Choroid plexus epithelial cell (primary cell): ENCODE measurements at regions not wholly inside any gene's neighbourhood (a gene's known extent, or its start where the extent isn't known, plus 50 kb on each side); places are given as distances from the start of the nearest gene placed in this dataset.
A peak's percentile ranks its signal among the peaks of the same experiment; 100 is the strongest.

Source experiments
- DNase-seq: peaks from one replicate; pipeline ENCODE4 v3.0.0-alpha.2; 2010; ENCODE audit warnings: low read depth
- H3K4me3 ChIP-seq: 2 replicates; pipeline ENCODE4 v1.5.1; 2011; ENCODE audit warnings: low read depth, mild to moderate bottlenecking, control low read depth, low read length, moderate library complexity
- TF ChIP-seq, protein P1 (sequence below): conservative IDR thresholded peaks from 2 replicates; pipeline ENCODE4 v1.5.1; 2011; ENCODE audit warnings: low read depth, mild to moderate bottlenecking, control low read depth, inconsistent platforms, low read length, moderate library complexity

DNA sequence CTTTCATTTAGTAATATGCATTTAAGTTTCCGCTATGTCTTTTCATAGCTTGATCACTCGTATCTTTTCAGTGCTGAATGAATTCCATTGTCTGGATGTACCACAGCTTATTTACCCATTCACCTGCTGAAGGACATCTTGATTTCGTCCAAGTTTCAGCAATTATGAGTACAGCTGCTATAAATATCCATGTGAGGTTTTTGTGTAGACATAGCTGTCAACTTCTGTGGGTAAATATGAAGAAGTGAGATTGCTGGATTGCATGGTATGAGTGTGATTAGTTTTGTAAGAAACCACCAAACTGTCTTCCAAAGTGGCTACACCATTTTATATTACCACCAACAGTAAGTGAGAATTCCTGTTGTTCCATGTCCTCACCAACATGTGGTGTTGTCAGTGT lies 79.2 kb upstream of the STMND1 start:
- H3K4me3 ChIP-seq: no peak overlapping the region
- TF ChIP-seq, protein P1, sequence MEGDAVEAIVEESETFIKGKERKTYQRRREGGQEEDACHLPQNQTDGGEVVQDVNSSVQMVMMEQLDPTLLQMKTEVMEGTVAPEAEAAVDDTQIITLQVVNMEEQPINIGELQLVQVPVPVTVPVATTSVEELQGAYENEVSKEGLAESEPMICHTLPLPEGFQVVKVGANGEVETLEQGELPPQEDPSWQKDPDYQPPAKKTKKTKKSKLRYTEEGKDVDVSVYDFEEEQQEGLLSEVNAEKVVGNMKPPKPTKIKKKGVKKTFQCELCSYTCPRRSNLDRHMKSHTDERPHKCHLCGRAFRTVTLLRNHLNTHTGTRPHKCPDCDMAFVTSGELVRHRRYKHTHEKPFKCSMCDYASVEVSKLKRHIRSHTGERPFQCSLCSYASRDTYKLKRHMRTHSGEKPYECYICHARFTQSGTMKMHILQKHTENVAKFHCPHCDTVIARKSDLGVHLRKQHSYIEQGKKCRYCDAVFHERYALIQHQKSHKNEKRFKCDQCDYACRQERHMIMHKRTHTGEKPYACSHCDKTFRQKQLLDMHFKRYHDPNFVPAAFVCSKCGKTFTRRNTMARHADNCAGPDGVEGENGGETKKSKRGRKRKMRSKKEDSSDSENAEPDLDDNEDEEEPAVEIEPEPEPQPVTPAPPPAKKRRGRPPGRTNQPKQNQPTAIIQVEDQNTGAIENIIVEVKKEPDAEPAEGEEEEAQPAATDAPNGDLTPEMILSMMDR: no peak
- no peak for DNase-seq

DNA sequence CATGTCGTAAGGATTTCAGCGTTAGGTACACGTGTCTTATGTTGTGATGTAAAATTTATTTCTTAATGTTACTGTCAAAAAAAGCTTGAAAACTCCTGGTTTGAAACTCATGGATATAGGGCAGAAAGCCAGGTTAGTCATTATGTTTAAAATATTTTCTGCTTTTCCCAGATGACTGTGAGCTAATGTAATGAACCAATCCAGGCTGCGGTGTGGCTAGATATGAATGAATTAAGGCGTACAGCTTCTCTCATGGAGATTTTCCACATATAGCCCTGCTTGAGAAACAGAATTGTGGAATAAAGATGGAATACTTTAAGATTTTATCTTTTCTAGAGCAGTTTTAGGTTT lies 80.3 kb upstream of the STMND1 start:
- H3K4me3 ChIP-seq: no peak overlapping the region
- no peak for DNase-seq
- TF ChIP-seq, protein P1: no peak

DNA sequence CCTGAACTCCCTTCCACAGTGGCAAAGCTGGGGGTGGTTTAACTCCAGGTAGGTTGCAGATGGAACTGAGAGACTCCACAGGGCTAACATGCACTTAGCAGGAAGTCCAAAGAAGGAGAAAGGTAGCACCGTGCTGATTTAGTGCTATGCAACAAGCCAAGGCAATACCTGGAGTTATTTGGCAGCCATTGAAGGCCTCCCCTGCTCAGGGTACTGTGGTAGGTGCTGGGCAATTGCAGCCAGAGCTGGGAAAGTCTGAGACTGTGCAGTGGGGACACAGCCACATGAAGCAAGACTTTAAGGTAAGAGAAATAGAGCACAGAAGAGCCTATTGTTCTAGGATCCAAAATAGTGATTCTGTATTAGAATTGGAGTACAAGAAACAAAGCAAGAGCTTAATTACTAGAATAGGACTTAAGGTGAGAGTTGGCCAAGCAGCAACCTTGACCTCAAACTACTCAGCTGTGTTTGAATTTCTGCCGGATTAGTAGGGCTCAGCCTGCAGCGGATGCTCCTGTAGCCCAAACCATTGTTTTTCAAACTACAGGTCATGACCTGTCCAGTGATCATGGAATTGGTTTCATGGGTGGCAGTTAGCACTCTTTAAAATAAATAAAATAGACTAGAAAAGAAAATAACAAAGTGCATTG lies 80.8 kb upstream of the STMND1 start:
- no peak for DNase-seq
- no peak overlapping the region for H3K4me3 ChIP-seq
- TF ChIP-seq, protein P1: no peak

DNA sequence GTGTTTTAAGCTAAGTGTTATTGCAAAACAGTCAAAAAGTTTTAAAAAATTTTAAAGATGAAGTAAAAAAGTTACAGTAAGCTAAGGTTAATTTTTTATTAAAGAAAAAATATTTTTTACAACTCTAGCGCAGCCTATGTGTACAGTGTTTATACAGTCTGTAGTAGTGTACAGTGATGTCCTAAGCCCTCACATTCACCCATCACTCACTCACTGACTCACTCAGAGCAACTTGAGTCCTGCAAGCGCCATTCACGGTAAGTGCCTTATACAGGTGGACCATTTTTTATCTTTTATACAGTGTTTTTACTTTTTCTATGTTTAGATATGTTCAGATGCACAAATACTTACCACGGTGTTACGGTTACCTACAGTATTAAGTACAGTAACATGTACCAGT lies 83.4 kb upstream of the STMND1 start:
- TF ChIP-seq, protein P1: no peak
- no peak overlapping the region for H3K4me3 ChIP-seq
- no peak for DNase-seq

DNA sequence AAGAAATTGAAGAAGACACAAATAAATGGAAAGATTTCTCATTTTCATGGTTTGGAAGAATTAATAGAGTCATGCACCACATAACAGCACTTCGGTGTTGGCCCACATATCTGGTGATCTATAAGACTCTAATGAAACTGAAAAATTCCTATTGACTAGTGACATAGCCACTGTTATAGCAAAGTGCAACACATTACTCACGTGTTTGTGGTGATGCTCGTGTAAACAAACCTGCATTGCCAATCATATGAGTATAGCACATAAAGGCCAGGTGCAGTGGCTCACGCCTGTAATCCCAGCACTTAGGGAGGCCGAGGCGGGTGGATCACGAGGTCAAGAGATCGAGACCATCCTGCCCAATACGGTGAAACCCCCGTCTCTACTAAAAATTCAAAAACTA lies 84.4 kb upstream of the STMND1 start:
- TF ChIP-seq, protein P1: no peak
- DNase-seq: no peak
- H3K4me3 ChIP-seq: no peak overlapping the region

DNA sequence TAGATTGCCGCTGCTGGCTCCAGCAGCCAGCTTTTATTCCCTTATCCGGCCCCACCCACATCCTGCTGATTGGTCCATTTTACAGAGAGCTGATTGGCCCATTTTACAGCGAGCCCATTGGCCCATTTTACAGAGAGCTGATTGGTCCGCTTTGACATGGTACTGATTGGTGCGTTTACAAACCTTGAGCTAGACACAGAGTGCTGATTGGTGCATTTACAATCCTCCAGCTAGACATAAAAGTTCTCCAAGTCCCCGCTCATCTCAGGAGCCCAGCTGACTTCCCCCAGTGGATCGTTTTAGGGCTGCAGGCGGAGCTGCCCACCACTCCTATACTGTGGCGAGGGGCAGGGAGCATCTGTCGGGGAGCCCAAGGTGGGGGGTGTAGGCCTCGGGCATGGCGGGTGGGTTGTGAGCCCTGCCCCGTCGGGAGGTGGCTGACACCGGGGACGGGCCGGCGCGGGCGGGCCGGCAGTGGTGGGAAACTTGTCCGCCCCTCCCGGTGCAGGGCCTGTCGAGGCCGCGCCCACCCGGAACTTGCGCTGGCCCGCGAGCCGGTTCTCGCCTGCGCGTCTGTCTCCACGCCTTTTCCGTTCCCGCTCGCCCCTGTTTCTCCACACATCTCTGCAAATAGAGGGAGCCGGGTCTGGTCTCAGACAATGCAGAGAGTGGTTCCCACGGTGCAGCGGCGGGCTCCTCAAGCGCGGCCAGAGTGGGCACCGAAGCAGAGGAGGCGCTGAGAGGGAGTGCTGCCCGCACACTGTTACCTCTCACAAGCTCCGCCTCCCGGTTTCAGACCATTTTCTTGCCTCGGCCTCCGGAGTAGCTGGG lies 86.1 kb upstream of the STMND1 start:
- TF ChIP-seq, protein P1: peak; percentile 8
- peak; percentile 55 for DNase-seq
- peak overlapping the region; percentile 60 for H3K4me3 ChIP-seq

DNA sequence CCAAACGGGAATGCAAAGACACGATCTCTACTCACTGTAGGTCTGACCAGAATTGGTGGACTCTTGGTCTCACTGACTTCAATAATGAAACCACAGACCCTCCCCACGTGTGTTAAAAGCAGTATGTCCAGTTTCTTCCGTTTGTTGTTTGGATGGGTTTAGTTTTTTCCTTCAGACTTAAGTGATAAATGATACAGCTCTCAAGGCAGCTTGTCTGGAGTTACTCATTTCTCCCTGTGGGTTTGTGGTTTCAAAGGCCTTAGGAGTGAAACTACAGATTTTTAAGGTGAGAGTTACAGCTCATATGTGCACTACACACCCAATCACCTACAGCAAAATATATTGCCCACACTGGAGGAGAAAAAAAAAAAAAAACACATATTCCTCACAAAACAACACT lies 86.7 kb upstream of the STMND1 start:
- DNase-seq: peak; percentile 71
- H3K4me3 ChIP-seq: no peak overlapping the region
- TF ChIP-seq, protein P1: no peak
